GM10266 (cell line): ENCODE measurements at regions not wholly inside any gene's neighbourhood (a gene's known extent, or its start where the extent isn't known, plus 50 kb on each side); places are given as distances from the start of the nearest gene placed in this dataset.

Experiments
- DNase-seq: peaks from one replicate; pipeline ENCODE4 v3.0.0; 2012; ENCODE audit errors: extremely low spot score
- CTCF ChIP-seq: IDR thresholded peaks from 2 replicates; pipeline ENCODE4 v1.5.1; 2012; ENCODE audit warnings: mild to moderate bottlenecking, low read depth; ENCODE audit not compliant: control insufficient read depth, insufficient read depth; ENCODE audit errors: missing control alignments

GRCh38 chr10:10658172-10658785 is 359.4 kb upstream of the CELF2 start:
- no peak for TF ChIP-seq CTCF
- no peak for DNase-seq

- no peak for DNase-seq
- TF ChIP-seq CTCF, result no peak
Observed at GRCh38 chr10:10660054-10660453, 357.6 kb upstream of the CELF2 start.

- DNase-seq, result no peak
- TF ChIP-seq CTCF, result no peak
Observed at GRCh38 chr10:10661176-10661575, 356.5 kb upstream of the CELF2 start.

DNA sequence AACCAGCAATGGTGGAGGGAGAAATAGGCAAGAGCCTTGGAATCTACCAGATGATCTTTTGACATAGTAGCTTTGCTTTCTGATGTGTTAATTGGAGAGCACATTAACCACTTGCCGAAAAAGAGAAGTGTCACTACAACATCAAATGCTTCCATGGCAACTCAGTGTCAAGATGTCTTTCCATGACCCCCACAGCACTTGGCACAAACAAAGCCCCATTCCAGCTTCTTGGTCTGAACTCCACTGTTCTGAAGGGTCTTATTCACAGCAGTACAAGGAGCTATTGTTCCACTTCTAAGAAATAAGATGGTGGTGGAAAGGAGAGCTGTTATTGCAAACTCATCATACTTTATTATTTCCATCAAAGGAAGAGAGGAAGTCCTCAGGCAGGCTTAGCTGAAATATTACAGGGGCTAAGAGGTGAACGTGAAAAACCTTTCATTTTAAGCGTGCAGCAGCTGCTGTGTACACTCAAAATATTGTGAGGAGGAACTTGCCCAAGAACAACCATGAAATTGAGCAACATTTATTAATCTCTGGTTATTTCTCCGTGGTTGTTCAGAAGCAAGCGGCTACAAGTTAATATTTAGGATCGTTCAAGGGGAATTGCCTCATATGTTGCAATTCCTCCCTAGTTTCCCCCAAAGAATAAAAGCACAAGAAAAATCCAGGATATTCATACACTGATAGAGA is 354.8 kb upstream of the CELF2 start:
- DNase-seq, result no peak
- TF ChIP-seq CTCF, result no peak

- no peak for DNase-seq
- no peak for TF ChIP-seq CTCF
Observed at GRCh38 chr10:10663622-10664021, 354.1 kb upstream of the CELF2 start.

- DNase-seq, result no peak
- TF ChIP-seq CTCF, result no peak
Observed at GRCh38 chr10:10665750-10666149, 351.9 kb upstream of the CELF2 start.

GRCh38 chr10:10667466-10667865 is 350.2 kb upstream of the CELF2 start:
- no peak for DNase-seq
- no peak for TF ChIP-seq CTCF
